GM21381 (cell line): ENCODE measurements at regions not wholly inside any gene's neighbourhood (a gene's known extent, or its start where the extent isn't known, plus 50 kb on each side); places are given as distances from the start of the nearest gene placed in this dataset.
"Not testable (repeated sequence)": the region's sequence is repeated elsewhere in the genome, so short reads cannot be mapped to it uniquely, and the experiment has no call there.

Experiments used
- ATAC-seq: cut with Tn5 transposase; IDR thresholded peaks from one replicate; pipeline ENCODE4 v1.9.1; 2021; ENCODE audit warnings: mild to moderate bottlenecking, moderate library complexity; ENCODE audit not compliant: unreplicated experiment

- ATAC-seq = no peak
These were observed 463.9 kb upstream of the PROX1 start for GRCh38 chr1:213523781-213524398.

- no peak for ATAC-seq
These were observed 461.5 kb upstream of the PROX1 start for GRCh38 chr1:213526306-213526705.

GRCh38 chr1:213530611-213531320 lies 457.0 kb upstream of the PROX1 start:
- ATAC-seq = no peak

- ATAC-seq = no peak
These were observed 456.1 kb upstream of the PROX1 start for GRCh38 chr1:213531369-213532310.

- ATAC-seq = no peak
These were observed 454.6 kb upstream of the PROX1 start for GRCh38 chr1:213533125-213533524.

GRCh38 chr1:213535679-213536078 lies 452.1 kb upstream of the PROX1 start:
- no peak for ATAC-seq

- no peak for ATAC-seq
These were observed 449.5 kb upstream of the PROX1 start for GRCh38 chr1:213538251-213538650.

GRCh38 chr1:213539464-213539863 lies 448.3 kb upstream of the PROX1 start:
- ATAC-seq = no peak

- no peak for ATAC-seq
These were observed 446.1 kb upstream of the PROX1 start for GRCh38 chr1:213541641-213542040.

- ATAC-seq = not testable (repeated sequence)
These were observed 442.6 kb upstream of the PROX1 start for GRCh38 chr1:213545181-213545580.

GRCh38 chr1:213549982-213550381 lies 437.8 kb upstream of the PROX1 start:
- ATAC-seq = no peak

- ATAC-seq = no peak
These were observed 437.0 kb upstream of the PROX1 start for GRCh38 chr1:213550804-213551203.

- no peak for ATAC-seq
These were observed 435.7 kb upstream of the PROX1 start for GRCh38 chr1:213552045-213552444.

GRCh38 chr1:213560226-213560625 lies 427.5 kb upstream of the PROX1 start:
- ATAC-seq = no peak

GRCh38 chr1:213561870-213562269 lies 425.9 kb upstream of the PROX1 start:
- ATAC-seq = no peak

GRCh38 chr1:213564215-213564659 lies 423.5 kb upstream of the PROX1 start:
- ATAC-seq = no peak

- ATAC-seq = no peak
These were observed 418.6 kb upstream of the PROX1 start for GRCh38 chr1:213568929-213569815.

GRCh38 chr1:213569816-213570150 lies 418.0 kb upstream of the PROX1 start:
- no peak for ATAC-seq

- no peak for ATAC-seq
These were observed 417.3 kb upstream of the PROX1 start for GRCh38 chr1:213570487-213570886.

- ATAC-seq = no peak
These were observed 416.4 kb upstream of the PROX1 start for GRCh38 chr1:213571419-213571818.

- no peak for ATAC-seq
These were observed 415.9 kb upstream of the PROX1 start for GRCh38 chr1:213571843-213572242.
